ENCODE measurements at regions not wholly inside any gene's neighbourhood (a gene's known extent, or its start where the extent isn't known, plus 50 kb on each side); places are given as distances from the start of the nearest gene placed in this dataset.

DNA sequence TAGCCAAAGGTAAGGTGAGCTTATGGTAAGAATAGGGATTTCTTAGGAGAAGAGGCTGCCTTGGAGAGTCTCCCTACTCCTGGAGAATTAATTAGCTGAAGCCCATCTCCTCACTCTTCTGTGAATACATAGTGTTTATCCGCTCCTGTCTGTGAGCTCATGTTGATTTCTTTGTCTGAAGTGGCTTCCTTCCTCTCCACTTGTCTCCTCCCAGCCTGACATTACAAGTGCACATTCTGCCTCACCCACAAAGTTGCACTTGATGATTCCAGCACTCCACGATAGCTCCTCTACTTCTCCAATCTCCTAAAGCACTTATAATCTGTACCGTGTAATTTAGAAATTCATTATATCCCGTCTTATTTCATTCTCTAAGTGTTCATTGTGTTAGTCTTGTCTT is 287.2 kb downstream of the QKI start:
- H3K4me1 ChIP-seq (replicated peaks in 1 of 2; ENCODE audit: control insufficient read depth in 2 of 2, insufficient read depth in 2 of 2, low read length in 2 of 2): no peaks in the 10 kb centered on the region
- intact Hi-C loops (cut with micrococcal nuclease) (no loop called here), in situ Hi-C loops (cut with MboI) (no loop called here)
- peaks cover 17 to 39% of the 10 kb centered on the region in 2 experiments for H3K27me3 ChIP-seq (ENCODE audit: control insufficient read depth in 2 of 2, insufficient read depth in 2 of 2, low read length in 2 of 2)
- FAIRE-seq: no peak
- H3K9me3 ChIP-seq (replicated peaks; ENCODE audit: control insufficient read depth, insufficient read depth, low read depth, low read length): no peaks in the 10 kb centered on the region
- TF ChIP-seq BCL6 (CRISPR knock-in tag; IDR thresholded peaks at IDR 0.05) (no peak), MIER1 (IDR thresholded peaks at IDR 0.05; ENCODE audit: low read depth) (no peak), DACH1 (IDR thresholded peaks at IDR 0.05; ENCODE audit: partially characterized antibody) (no peak), ZNF696 (CRISPR knock-in tag; conservative IDR thresholded peaks at IDR 0.05) (no peak), NFATC3 (IDR thresholded peaks at IDR 0.05) (no peak), ZNF197 (CRISPR knock-in tag; IDR thresholded peaks at IDR 0.05; ENCODE audit: low read depth) (no peak)
- POLR2A ChIA-PET: interaction anchor here (0.7 kb wide), 1 partner anchor 530 kb away, joined by 3 read pairs; no protein-coding TSS in a partner anchor
- ATAC-seq: no peak
- BruUV-seq (replicated peaks): no TSS peak
- no peak overlapping the region for H3K9ac ChIP-seq (ENCODE audit: insufficient read depth in 1 of 2, low read depth in 2 of 2, low read length in 2 of 2)
- H3K36me3 ChIP-seq (ENCODE audit: control insufficient read depth, insufficient read depth, low read length): no peaks in the 10 kb centered on the region
- H3K79me2 ChIP-seq (ENCODE audit: control insufficient read depth, insufficient read depth, low read length): no peaks in the 10 kb centered on the region
- H3K27ac ChIP-seq (ENCODE audit: extremely low read depth, low read depth, low read length): no peak overlapping the region
- no peak overlapping the region for H3K4me2 ChIP-seq (ENCODE audit: insufficient read depth, low read length)
- no peak for DNase-seq (ENCODE audit: extremely low read depth in 1 of 4, low spot score in 3 of 4)
- CTCF ChIA-PET (ENCODE audit: low intra/inter-chr PET ratio): interaction anchor here (0.6 kb wide), 1 partner anchor 33 kb away, joined by 5 read pairs; no protein-coding TSS in a partner anchor
- H3K4me3 ChIP-seq: no peak overlapping the region
- no peaks in the 10 kb centered on the region for H3K9me1 ChIP-seq (ENCODE audit: control insufficient read depth, insufficient read depth, low read length)
- 8% methylated on average over 4 of the region's 4 CpGs for WGBS (ENCODE audit: insufficient coverage, low coverage, missing lambda C conversion rate)
- no peaks in the 10 kb centered on the region for H4K20me1 ChIP-seq (replicated peaks; ENCODE audit: control insufficient read depth, insufficient read depth, low read length)
- H2AFZ ChIP-seq (ENCODE audit: low read depth, low read length): no peak overlapping the region

GRCh38 chr6:163698086-163698485 is 283.6 kb downstream of the QKI start:
- Histone ChIP-seq H3K9me1 (ENCODE audit: control insufficient read depth, insufficient read depth, low read length) (no peaks in the 10 kb centered on the region), H3K4me2 (ENCODE audit: insufficient read depth, low read length) (no peak overlapping the region), H3K79me2 (ENCODE audit: control insufficient read depth, insufficient read depth, low read length) (no peaks in the 10 kb centered on the region), H4K20me1 (replicated peaks; ENCODE audit: control insufficient read depth, insufficient read depth, low read length) (no peaks in the 10 kb centered on the region), H3K36me3 (ENCODE audit: control insufficient read depth, insufficient read depth, low read length) (no peaks in the 10 kb centered on the region), H3K9ac (ENCODE audit: insufficient read depth in 1 of 2, low read depth in 2 of 2, low read length in 2 of 2) (no peak overlapping the region), H3K4me1 (replicated peaks in 1 of 2; ENCODE audit: control insufficient read depth in 2 of 2, insufficient read depth in 2 of 2, low read length in 2 of 2) (no peaks in the 10 kb centered on the region), H2AFZ (ENCODE audit: low read depth, low read length) (no peak overlapping the region), H3K9me3 (replicated peaks; ENCODE audit: control insufficient read depth, insufficient read depth, low read depth, low read length) (no peaks in the 10 kb centered on the region), H3K27ac (ENCODE audit: extremely low read depth, low read depth, low read length) (no peak overlapping the region), H3K4me3 (no peak overlapping the region), H3K27me3 (ENCODE audit: control insufficient read depth in 2 of 2, insufficient read depth in 2 of 2, low read length in 2 of 2) (peaks cover 35 to 66% of the 10 kb centered on the region in 2 experiments)
- BruUV-seq (replicated peaks): no TSS peak
- 0% methylated on average over 3 of the region's 3 CpGs for WGBS (ENCODE audit: insufficient coverage, low coverage, missing lambda C conversion rate)
- intact Hi-C loops (cut with micrococcal nuclease) (no loop called here), in situ Hi-C loops (cut with MboI) (no loop called here)
- no peak for DNase-seq (ENCODE audit: extremely low read depth in 1 of 4, low spot score in 3 of 4)
- FAIRE-seq: no peak
- ATAC-seq: no peak
- ChIA-PET POLR2A (interaction anchor here (1.6 kb wide), 1 partner anchor 8 kb away, joined by 5 read pairs; no protein-coding TSS in a partner anchor), CTCF (ENCODE audit: low intra/inter-chr PET ratio) (no interaction called here)
- no peak for TF ChIP-seq CGGBP1 (CRISPR knock-in tag; IDR thresholded peaks at IDR 0.05)
- no peak for TF ChIP-seq ZNF41 (CRISPR knock-in tag; conservative IDR thresholded peaks at IDR 0.05)
- no peak for TF ChIP-seq CBX2 (IDR thresholded peaks at IDR 0.05; ENCODE audit: insufficient read depth, low read length, poor library complexity, severe bottlenecking)
- TF ChIP-seq CHAMP1 (IDR thresholded peaks at IDR 0.05): no peak
- no peak for TF ChIP-seq HCFC1 (IDR thresholded peaks at IDR 0.05; ENCODE audit: low read depth, low read length)
- TF ChIP-seq MYNN (IDR thresholded peaks at IDR 0.05): no peak
- TF ChIP-seq MYNN (CRISPR knock-in tag; IDR thresholded peaks at IDR 0.05): no peak
- TF ChIP-seq THAP12 (CRISPR knock-in tag; IDR thresholded peaks at IDR 0.05): no peak

All from K562 (cell line).